Body of pancreas (tissue), 4 donors: ENCODE measurements at regions not wholly inside any gene's neighbourhood (a gene's known extent, or its start where the extent isn't known, plus 50 kb on each side); places are given as distances from the start of the nearest gene placed in this dataset.

Experiments used
- ATAC-seq: fragments of 150-250 bp; one replicate; pipeline ENCODE4 v1.9.1; 2016
- DNase-seq, 4 donors: peaks; one replicate each; pipeline ENCODE4 v3.0.0-alpha.2; 2019
- H3K27ac ChIP-seq, 4 donors: fragments of 200-600 bp; sonication (generic); 1 replicate in 3 of 4; 2 replicates in 1 of 4; pipeline versions ENCODE4 v1.5.1 to v1.6.1; 2016 to 2019; ENCODE audit warnings: mild to moderate bottlenecking in 1 of 4, mixed read lengths in 1 of 4, moderate library complexity in 1 of 4
- H3K27me3 ChIP-seq, 2 donors: fragments of 200-600 bp; sonication (generic); one replicate each; pipeline ENCODE4 v1.6.0; 2016; ENCODE audit warnings: mild to moderate bottlenecking in 1 of 2
- H3K36me3 ChIP-seq, 2 donors: fragments of 200-600 bp; sonication (generic); replicated peaks in 1 of 2; 2 replicates each; pipeline ENCODE4 v1.5.1; 2016; ENCODE audit warnings: low read depth in 2 of 2; ENCODE audit not compliant: insufficient read depth in 1 of 2
- H3K4me1 ChIP-seq: fragments of 200-600 bp; sonication (generic); one replicate; pipeline ENCODE4 v1.6.0; 2016
- H3K4me3 ChIP-seq, 2 donors: fragments of 200-600 bp; sonication (generic); 1 replicate in 1 of 2; 2 replicates in 1 of 2; pipeline ENCODE4 v1.5.1; 2016 to 2019
- H3K9me3 ChIP-seq, 3 donors: fragments of 200-600 bp; sonication (generic); 1 replicate in 2 of 3; 2 replicates in 1 of 3; pipeline ENCODE4 v1.5.1; 2016
- CTCF ChIP-seq, 7 experiments: fragments of 450-650 bp in 4 of 7; fragments of 200-600 bp in 3 of 7; sonication (generic) in 3 of 7; IDR thresholded peaks; one replicate each; pipeline ENCODE4 v1.5.1; 2016 to 2019; ENCODE audit warnings: antibody characterized with exemption in 7 of 7
- POLR2A ChIP-seq, 3 donors: fragments of 450-650 bp; IDR thresholded peaks; one replicate each; pipeline ENCODE4 v1.6.1; 2016; ENCODE audit warnings: antibody characterized with exemption in 3 of 3, mild to moderate bottlenecking in 2 of 3
- WGBS, 2 donors: methylation state at CpG; one replicate each; pipeline ENCODE4 v1.1.5; 2017; 5-methylcytosine and 5-hydroxymethylcytosine counted together
- intact Hi-C: fragments of 100-400 bp; cut with DNase I; formaldehyde crosslinking; loops from one replicate; pipeline ENCODE4 v1.15.1; 2023

- no peak overlapping the region for H3K27ac ChIP-seq
Measured at GRCh38 chr7:112858838-112859237, 68.6 kb upstream of the TMEM168 start.

GRCh38 chr7:112855227-112855626 lies 65.0 kb upstream of the TMEM168 start:
- H3K27me3 ChIP-seq: no peaks in the 10 kb centered on the region
- 91 to 96% methylated on average over 3 of the region's 3 CpGs for WGBS, 2 donors
- H3K27ac ChIP-seq: no peak overlapping the region
- H3K9me3 ChIP-seq: no peaks in the 10 kb centered on the region
- no peak overlapping the region for H3K4me3 ChIP-seq
- H3K4me1 ChIP-seq: peaks cover 4% of the 10 kb centered on the region
- TF ChIP-seq POLR2A (IDR thresholded peaks at IDR 0.05): no peak
- TF ChIP-seq CTCF (IDR thresholded peaks at IDR 0.05): no peak
- DNase-seq (no peak), ATAC-seq (no peak)
- intact Hi-C loops: no loop called here
- H3K36me3 ChIP-seq: no peaks in the 10 kb centered on the region

More at GRCh38 chr7:112858838-112859237, 68.6 kb upstream of the TMEM168 start:
- no peaks in the 10 kb centered on the region for H3K27me3 ChIP-seq
- TF ChIP-seq POLR2A (IDR thresholded peaks at IDR 0.05) (no peak), CTCF (IDR thresholded peaks at IDR 0.05) (no peak)
- ATAC-seq: no peak
- no peaks in the 10 kb centered on the region for H3K9me3 ChIP-seq
- H3K36me3 ChIP-seq: peaks cover 0 to 2% of the 10 kb centered on the region in 2 donors
- H3K4me1 ChIP-seq: no peaks in the 10 kb centered on the region
- no peak for DNase-seq
- 90 to 97% methylated on average over 2 of the region's 2 CpGs for WGBS, 2 donors
- no peak overlapping the region for H3K4me3 ChIP-seq
- intact Hi-C loops: no loop called here

GRCh38 chr7:112854169-112854568 lies 64.0 kb upstream of the TMEM168 start:
- DNase-seq: no peak
- TF ChIP-seq POLR2A (IDR thresholded peaks at IDR 0.05) (no peak), CTCF (IDR thresholded peaks at IDR 0.05) (no peak)
- Histone ChIP-seq H3K27ac (no peak overlapping the region), H3K4me3 (no peak overlapping the region), H3K9me3 (no peaks in the 10 kb centered on the region), H3K36me3 (no peaks in the 10 kb centered on the region), H3K27me3 (no peaks in the 10 kb centered on the region), H3K4me1 (peaks cover 4% of the 10 kb centered on the region)
- ATAC-seq: no peak
- intact Hi-C loops: no loop called here

GRCh38 chr7:112853422-112853821 lies 63.2 kb upstream of the TMEM168 start:
- Histone ChIP-seq H3K27me3 (no peaks in the 10 kb centered on the region), H3K36me3 (no peaks in the 10 kb centered on the region), H3K9me3 (no peaks in the 10 kb centered on the region), H3K4me3 (no peak overlapping the region), H3K27ac (no peak overlapping the region), H3K4me1 (peaks cover 4% of the 10 kb centered on the region)
- intact Hi-C loops: no loop called here
- ATAC-seq (no peak), DNase-seq (no peak)
- TF ChIP-seq POLR2A (IDR thresholded peaks at IDR 0.05): no peak
- TF ChIP-seq CTCF (IDR thresholded peaks at IDR 0.05): no peak

- no peaks in the 10 kb centered on the region for H3K4me1 ChIP-seq
- intact Hi-C loops: no loop called here
- 97 to 100% methylated on average over 1 of the region's 1 CpG for WGBS, 2 donors
- no peaks in the 10 kb centered on the region for H3K36me3 ChIP-seq
- H3K9me3 ChIP-seq: no peaks in the 10 kb centered on the region
- no peak overlapping the region for H3K4me3 ChIP-seq
- no peak for ATAC-seq
- H3K27me3 ChIP-seq: no peaks in the 10 kb centered on the region
- DNase-seq: no peak
- no peak overlapping the region for H3K27ac ChIP-seq
- TF ChIP-seq CTCF (IDR thresholded peaks at IDR 0.05): no peak
- TF ChIP-seq POLR2A (IDR thresholded peaks at IDR 0.05): no peak
Measured at GRCh38 chr7:112843151-112843550, 53.0 kb upstream of the TMEM168 start.
